Duodenal mucosa (tissue), 2 donors: ENCODE measurements at regions not wholly inside any gene's neighbourhood (a gene's known extent, or its start where the extent isn't known, plus 50 kb on each side); places are given as distances from the start of the nearest gene placed in this dataset.

Source experiments
- H3K27ac ChIP-seq: one replicate; pipeline ENCODE4 v1.7.0; 2013; ENCODE audit warnings: low read depth, low read length
- H3K27me3 ChIP-seq, 2 donors: one replicate each; pipeline ENCODE4 v1.7.0; 2013; ENCODE audit warnings: low read length in 2 of 2, control low read depth in 1 of 2; ENCODE audit not compliant: insufficient read depth in 2 of 2, control insufficient read depth in 1 of 2
- H3K36me3 ChIP-seq, 2 donors: one replicate each; pipeline ENCODE4 v1.7.0; 2013; ENCODE audit warnings: low read length in 2 of 2, control low read depth in 1 of 2; ENCODE audit not compliant: insufficient read depth in 2 of 2, control insufficient read depth in 1 of 2
- H3K4me1 ChIP-seq, 2 donors: one replicate each; pipeline ENCODE4 v1.7.0; 2013; ENCODE audit warnings: low read length in 2 of 2, control low read depth in 1 of 2; ENCODE audit not compliant: insufficient read depth in 2 of 2, control insufficient read depth in 1 of 2
- H3K4me3 ChIP-seq, 2 donors: one replicate each; pipeline ENCODE4 v1.7.0; 2013; ENCODE audit warnings: low read length in 2 of 2, low read depth in 1 of 2
- H3K9ac ChIP-seq, 2 donors: one replicate each; pipeline ENCODE4 v1.7.0; 2013; ENCODE audit warnings: low read length in 2 of 2, low read depth in 1 of 2
- H3K9me3 ChIP-seq, 2 donors: one replicate each; pipeline ENCODE4 v1.7.0; 2013; ENCODE audit warnings: low read length in 2 of 2, control low read depth in 1 of 2; ENCODE audit not compliant: control insufficient read depth in 1 of 2

- H3K27me3 ChIP-seq: no peaks in the 10 kb centered on the region
- H3K4me3 ChIP-seq: no peak overlapping the region
- no peaks in the 10 kb centered on the region for H3K4me1 ChIP-seq
- no peaks in the 10 kb centered on the region for H3K36me3 ChIP-seq
- H3K27ac ChIP-seq: no peak overlapping the region
- no peaks in the 10 kb centered on the region for H3K9me3 ChIP-seq
- H3K9ac ChIP-seq: no peak overlapping the region
These were observed 341.1 kb downstream of the TGFB2 start for GRCh38 chr1:218686258-218686657.

- no peak overlapping the region for H3K4me3 ChIP-seq
- no peaks in the 10 kb centered on the region for H3K36me3 ChIP-seq
- H3K9me3 ChIP-seq: no peaks in the 10 kb centered on the region
- no peaks in the 10 kb centered on the region for H3K27me3 ChIP-seq
- no peak overlapping the region for H3K9ac ChIP-seq
- no peaks in the 10 kb centered on the region for H3K4me1 ChIP-seq
- no peak overlapping the region for H3K27ac ChIP-seq
These were observed 341.6 kb downstream of the TGFB2 start for GRCh38 chr1:218686761-218687160.

- H3K9me3 ChIP-seq: no peaks in the 10 kb centered on the region
- no peak overlapping the region for H3K27ac ChIP-seq
- no peak overlapping the region for H3K9ac ChIP-seq
- H3K27me3 ChIP-seq: no peaks in the 10 kb centered on the region
- H3K36me3 ChIP-seq: no peaks in the 10 kb centered on the region
- no peaks in the 10 kb centered on the region for H3K4me1 ChIP-seq
- no peak overlapping the region for H3K4me3 ChIP-seq
These were observed 347.7 kb downstream of the TGFB2 start for GRCh38 chr1:218692808-218693207.

DNA sequence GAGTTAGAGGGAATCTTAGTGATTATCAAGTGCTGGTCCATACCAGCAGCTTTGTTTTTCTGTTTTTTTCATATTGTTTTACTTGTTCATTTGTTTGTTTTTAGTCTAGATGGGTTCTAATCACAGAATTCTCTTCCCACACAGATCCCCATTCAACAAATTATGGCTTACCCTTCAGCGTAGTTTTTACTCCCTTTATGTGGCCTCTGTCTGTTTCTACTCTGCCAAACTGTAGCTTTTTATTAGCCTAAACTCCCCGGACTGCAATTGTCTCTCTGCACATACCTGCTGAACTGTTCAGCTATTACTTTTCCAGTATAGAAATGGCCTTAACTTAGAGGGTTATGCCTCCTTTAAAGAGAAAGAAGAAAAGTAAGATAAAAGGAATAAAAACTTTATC is 348.5 kb downstream of the TGFB2 start:
- Histone ChIP-seq H3K9me3 (no peaks in the 10 kb centered on the region), H3K27me3 (no peaks in the 10 kb centered on the region), H3K27ac (no peak overlapping the region), H3K4me1 (no peaks in the 10 kb centered on the region), H3K36me3 (no peaks in the 10 kb centered on the region), H3K4me3 (no peak overlapping the region), H3K9ac (no peak overlapping the region)

DNA sequence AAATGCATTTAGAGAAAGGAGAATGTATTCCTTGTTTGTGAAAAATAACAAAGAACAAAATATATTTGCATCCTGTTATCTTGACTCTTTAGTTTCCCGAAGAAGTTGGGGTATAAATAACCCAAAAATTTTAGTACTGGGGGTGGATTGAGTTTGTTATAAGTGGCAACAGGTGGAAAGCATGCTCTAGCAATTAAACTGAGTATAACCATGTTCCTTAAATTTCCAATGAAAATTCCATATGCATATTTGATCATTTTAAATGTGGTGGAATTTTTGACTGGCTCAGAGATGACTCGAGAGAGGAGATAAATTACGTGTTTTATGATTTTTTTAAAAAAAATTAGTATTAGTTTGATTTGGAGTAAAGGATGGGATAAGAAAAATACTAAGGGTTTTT is 348.9 kb downstream of the TGFB2 start:
- H3K36me3 ChIP-seq: no peaks in the 10 kb centered on the region
- H3K27me3 ChIP-seq: no peaks in the 10 kb centered on the region
- no peaks in the 10 kb centered on the region for H3K4me1 ChIP-seq
- no peak overlapping the region for H3K9ac ChIP-seq
- no peak overlapping the region for H3K27ac ChIP-seq
- H3K9me3 ChIP-seq: no peaks in the 10 kb centered on the region
- H3K4me3 ChIP-seq: no peak overlapping the region

DNA sequence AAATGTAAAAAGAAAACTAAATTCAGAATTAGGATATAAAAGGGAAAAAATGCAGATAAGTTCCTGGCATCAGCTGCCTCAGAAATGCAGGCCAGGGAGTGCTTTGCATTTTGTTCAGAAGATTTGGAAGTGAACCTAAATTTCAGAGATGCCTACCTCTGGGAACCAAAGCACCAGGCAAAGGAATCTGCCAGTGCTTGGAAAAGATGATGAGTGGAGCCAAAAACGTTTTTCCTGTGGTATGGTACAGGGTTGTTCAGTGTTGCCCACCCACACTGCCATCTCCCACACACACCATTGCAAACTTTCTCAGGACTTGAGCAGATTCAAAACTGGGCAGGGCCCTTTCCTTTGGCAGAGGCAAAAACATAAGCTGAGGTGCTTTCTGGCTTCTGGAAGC is 349.5 kb downstream of the TGFB2 start:
- Histone ChIP-seq H3K27ac (no peak overlapping the region), H3K9ac (no peak overlapping the region), H3K4me3 (no peak overlapping the region), H3K36me3 (no peaks in the 10 kb centered on the region), H3K27me3 (no peaks in the 10 kb centered on the region), H3K4me1 (no peaks in the 10 kb centered on the region), H3K9me3 (no peaks in the 10 kb centered on the region)

DNA sequence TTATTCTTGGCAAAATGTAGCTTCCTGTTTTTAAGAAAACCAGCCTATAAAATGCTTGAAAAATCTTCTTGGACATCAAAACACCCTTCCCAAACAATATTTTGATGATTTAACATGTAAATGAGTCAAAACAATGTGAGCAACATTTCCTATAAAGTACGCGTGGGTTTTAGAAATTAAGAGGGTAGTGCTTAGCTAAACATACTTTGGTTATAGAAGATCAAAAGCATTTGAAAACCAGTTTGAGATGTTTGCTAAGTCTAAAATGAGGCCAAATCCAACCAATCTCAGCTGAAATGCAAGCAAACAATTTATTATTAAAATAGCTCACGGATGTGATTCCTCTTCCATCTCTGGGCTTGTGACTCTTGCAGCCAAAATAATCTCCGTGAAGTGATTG is 350.4 kb downstream of the TGFB2 start:
- Histone ChIP-seq H3K27ac (no peak overlapping the region), H3K9me3 (no peaks in the 10 kb centered on the region), H3K4me1 (no peaks in the 10 kb centered on the region), H3K4me3 (no peak overlapping the region), H3K27me3 (no peaks in the 10 kb centered on the region), H3K36me3 (no peaks in the 10 kb centered on the region), H3K9ac (no peak overlapping the region)

DNA sequence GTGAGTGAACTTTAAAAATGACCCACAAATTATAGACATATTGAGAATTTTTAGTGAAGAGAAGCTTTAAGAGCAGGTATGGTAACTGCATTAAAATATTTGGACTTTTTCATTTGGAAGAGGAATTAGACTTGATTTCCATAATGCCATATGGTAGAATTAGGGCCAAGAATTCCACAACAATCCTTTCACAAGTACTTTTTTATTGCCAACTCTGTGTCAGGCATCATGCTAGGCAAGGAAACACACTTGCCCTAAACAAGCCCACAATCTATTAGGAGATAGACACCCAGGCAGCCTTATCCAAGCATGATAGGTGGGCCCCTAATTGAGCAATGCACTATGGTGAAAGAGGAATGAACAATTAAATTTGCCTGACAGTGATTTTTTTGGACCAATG is 353.0 kb downstream of the TGFB2 start:
- no peaks in the 10 kb centered on the region for H3K4me1 ChIP-seq
- H3K9me3 ChIP-seq: no peaks in the 10 kb centered on the region
- no peaks in the 10 kb centered on the region for H3K36me3 ChIP-seq
- H3K27me3 ChIP-seq: no peaks in the 10 kb centered on the region
- H3K4me3 ChIP-seq: no peak overlapping the region
- H3K9ac ChIP-seq: no peak overlapping the region
- no peak overlapping the region for H3K27ac ChIP-seq

DNA sequence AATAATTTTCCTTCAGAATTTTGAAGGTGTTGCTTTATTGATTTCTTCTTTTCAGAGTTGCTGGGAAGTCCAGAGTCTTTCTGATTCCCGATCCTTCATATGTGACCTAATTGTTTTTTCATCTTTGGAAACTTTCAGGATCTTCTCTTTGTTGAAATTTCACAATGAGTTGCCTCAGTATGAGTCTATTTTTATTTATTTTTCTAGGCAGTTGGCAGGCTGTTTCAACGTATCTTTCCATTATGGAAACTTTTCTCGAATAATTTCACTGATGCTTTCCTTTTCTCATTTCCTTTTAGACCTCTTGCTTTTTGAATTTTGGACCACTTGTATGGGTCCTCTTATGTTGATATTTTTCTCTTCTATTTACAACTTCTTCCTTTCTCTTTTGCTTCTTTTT is 354.3 kb downstream of the TGFB2 start:
- H3K36me3 ChIP-seq: no peaks in the 10 kb centered on the region
- H3K4me1 ChIP-seq: no peaks in the 10 kb centered on the region

DNA sequence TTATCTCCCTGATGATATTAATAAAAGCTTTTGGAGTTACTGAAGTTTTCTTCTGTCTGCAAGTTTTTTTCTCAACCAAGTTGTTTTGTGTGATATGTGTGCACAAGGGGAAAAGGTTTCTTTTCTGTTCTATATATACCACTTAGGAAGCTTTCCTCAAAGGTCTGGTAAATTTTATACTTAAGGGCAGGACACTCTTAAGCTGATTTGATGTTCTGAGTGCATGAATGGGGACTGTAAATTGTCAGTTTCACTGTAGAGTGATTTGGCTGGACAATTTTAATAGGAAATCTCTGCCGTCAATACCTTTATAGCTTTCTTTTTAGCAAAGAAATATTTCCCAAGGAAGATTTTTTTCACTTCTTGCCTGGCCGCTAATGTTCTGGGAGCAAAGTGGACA is 354.7 kb downstream of the TGFB2 start:
- Histone ChIP-seq H3K9ac (no peak overlapping the region), H3K9me3 (no peaks in the 10 kb centered on the region), H3K4me3 (no peak overlapping the region), H3K27ac (no peak overlapping the region), H3K4me1 (no peaks in the 10 kb centered on the region), H3K36me3 (no peaks in the 10 kb centered on the region), H3K27me3 (no peaks in the 10 kb centered on the region)

More for the DNA sequence above, 354.3 kb downstream of the TGFB2 start:
- Histone ChIP-seq H3K9ac (no peak overlapping the region), H3K4me3 (no peak overlapping the region), H3K27me3 (no peaks in the 10 kb centered on the region), H3K9me3 (no peaks in the 10 kb centered on the region), H3K27ac (no peak overlapping the region)

DNA sequence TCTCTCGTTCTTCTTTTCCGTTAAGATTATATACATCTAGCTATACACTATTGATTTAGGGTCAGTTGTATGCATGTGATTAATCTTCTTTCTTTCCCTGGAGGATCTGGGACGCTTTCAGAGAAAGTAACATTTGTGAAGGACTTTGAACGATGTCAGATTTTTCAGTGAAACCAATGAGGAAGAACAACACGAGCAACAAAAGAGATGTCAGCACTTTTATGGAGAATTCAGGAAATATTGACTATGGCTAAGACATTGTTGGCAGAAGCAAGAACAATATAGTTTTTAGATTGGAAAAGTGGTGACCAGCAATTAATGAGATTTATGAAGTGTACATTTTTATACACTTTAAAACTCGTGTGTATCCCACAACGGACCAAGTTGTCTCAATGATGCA is 355.5 kb downstream of the TGFB2 start:
- H3K27ac ChIP-seq: no peak overlapping the region
- H3K27me3 ChIP-seq: no peaks in the 10 kb centered on the region
- H3K36me3 ChIP-seq: no peaks in the 10 kb centered on the region
- H3K9me3 ChIP-seq: no peaks in the 10 kb centered on the region
- no peak overlapping the region for H3K4me3 ChIP-seq
- no peak overlapping the region for H3K9ac ChIP-seq
- no peaks in the 10 kb centered on the region for H3K4me1 ChIP-seq
